ENCODE measurements at regions not wholly inside any gene's neighbourhood (a gene's known extent, or its start where the extent isn't known, plus 50 kb on each side); places are given as distances from the start of the nearest gene placed in this dataset.

- TF ChIP-seq ZNF800 (CRISPR knock-in tag; IDR thresholded peaks at IDR 0.05): 0 out of 2 replicates have a peak, but pooled peaks have one; percentile 80
- 0 out of 2 replicates have a peak, but pooled peaks have one; percentile 43 for TF ChIP-seq BRF2 (CRISPR knock-in tag; IDR thresholded peaks at IDR 0.05)
- no peak for TF ChIP-seq CCAR2 (optimal IDR thresholded peaks at IDR 0.05; ENCODE audit: low read depth, low read length)
- no peak for TF ChIP-seq PREB (CRISPR knock-in tag; IDR thresholded peaks at IDR 0.05)
- peak; percentile 94 for TF ChIP-seq ZNF503 (CRISPR knock-in tag; IDR thresholded peaks at IDR 0.05)
- peak; percentile 85 for TF ChIP-seq ELF1 (CRISPR knock-in tag; IDR thresholded peaks at IDR 0.05)
- peak; percentile 64; the same call in 1 of the 2 replicates for TF ChIP-seq NFIC (IDR thresholded peaks at IDR 0.05; ENCODE audit: low read length)
- peak; percentile 89 for TF ChIP-seq ZBTB25 (CRISPR knock-in tag; IDR thresholded peaks at IDR 0.05)
- TF ChIP-seq ZNF570 (CRISPR knock-in tag; IDR thresholded peaks at IDR 0.05; ENCODE audit: borderline replicate concordance): no peak
- TF ChIP-seq ZMYM2 (CRISPR knock-in tag; IDR thresholded peaks at IDR 0.05): peak; percentile 14; the same call in 1 of the 2 replicates
- TF ChIP-seq TGIF2 (CRISPR knock-in tag; IDR thresholded peaks at IDR 0.05): no peak
- no peak for TF ChIP-seq PRPF4 (IDR thresholded peaks at IDR 0.05; ENCODE audit: low read depth, low read length, poor library complexity, severe bottlenecking)
- TF ChIP-seq HNRNPK (IDR thresholded peaks at IDR 0.05; ENCODE audit: low read depth, low read length, poor library complexity, severe bottlenecking): no peak
- TF ChIP-seq DMAP1 (CRISPR knock-in tag; IDR thresholded peaks at IDR 0.05): peak; percentile 64; the same call in 1 of the 2 replicates
- 0 out of 2 replicates have a peak, but pooled peaks have one; percentile 54 for TF ChIP-seq ZNF501 (CRISPR knock-in tag; IDR thresholded peaks at IDR 0.05)
- no peak for TF ChIP-seq CENPBD1 (CRISPR knock-in tag; IDR thresholded peaks at IDR 0.05; ENCODE audit: borderline replicate concordance, low read depth)
- no peak for TF ChIP-seq ZNF891 (CRISPR knock-in tag; IDR thresholded peaks at IDR 0.05)
- TF ChIP-seq SIX4 (CRISPR knock-in tag; IDR thresholded peaks at IDR 0.05): peak; percentile 64; the same call in 1 of the 2 replicates
- no peak; the same call in 1 of the 2 replicates for TF ChIP-seq GATA4 (IDR thresholded peaks at IDR 0.05; ENCODE audit: borderline replicate concordance, low read depth)
- TF ChIP-seq CREBL2 (CRISPR knock-in tag; IDR thresholded peaks at IDR 0.05; ENCODE audit: borderline replicate concordance): no peak
- TF ChIP-seq ZNF713 (CRISPR knock-in tag; IDR thresholded peaks at IDR 0.05): no peak
- TF ChIP-seq ZNF577 (CRISPR knock-in tag; IDR thresholded peaks at IDR 0.05; ENCODE audit: borderline replicate concordance, low read depth): no peak
Measured at GRCh38 chr20:47973519-47974233, 188.4 kb upstream of the SULF2 start (continued).
